ENCODE measurements at regions not wholly inside any gene's neighbourhood (a gene's known extent, or its start where the extent isn't known, plus 50 kb on each side); places are given as distances from the start of the nearest gene placed in this dataset.

DNA sequence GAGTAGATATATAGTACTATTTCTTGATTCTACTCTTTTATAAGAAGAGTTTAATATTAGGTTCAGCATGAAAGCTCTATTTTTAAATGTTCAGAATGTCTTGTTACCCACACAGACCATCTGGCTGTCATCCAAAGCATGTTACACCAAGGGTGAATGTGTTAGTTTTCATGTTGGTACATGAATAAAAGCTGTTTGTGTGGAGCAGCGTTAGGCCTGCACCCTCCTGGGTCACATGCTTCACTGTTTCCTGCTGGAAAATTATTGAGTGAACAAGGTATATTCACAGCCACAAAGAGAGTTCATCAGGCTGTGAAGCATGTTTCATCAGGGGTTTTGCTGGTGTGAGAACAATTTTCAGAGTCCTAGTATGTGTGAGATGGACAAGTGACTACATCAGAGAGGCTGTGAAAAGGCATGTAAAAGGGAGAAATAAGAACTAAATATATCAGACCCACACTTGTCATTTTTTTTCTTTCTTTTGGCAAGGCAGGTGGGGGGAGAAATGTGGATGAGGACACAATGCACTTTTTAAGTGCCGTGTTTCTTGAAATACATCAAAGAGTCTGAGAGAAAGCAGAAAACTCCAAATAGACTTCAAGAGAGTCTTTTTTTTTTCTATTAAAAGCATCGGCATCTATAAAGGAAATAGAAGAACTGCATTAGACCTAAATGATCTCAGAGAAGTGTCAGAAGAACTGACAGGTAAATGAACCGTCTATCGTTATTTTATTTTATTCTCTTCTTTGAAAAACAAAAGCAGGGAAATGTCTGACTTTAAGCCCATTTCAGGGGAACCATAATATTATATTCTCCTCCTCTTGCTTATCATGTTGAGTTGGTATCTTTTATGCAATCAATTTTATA, 2429.7 kb downstream of the PCDH7 start:
- FAIRE-seq (no peak), DNase-seq (ENCODE audit: insufficient read length) (no peak)
- TF ChIP-seq POLR2AphosphoS5 (IDR thresholded peaks at IDR 0.05; ENCODE audit: low read depth, low read length) (no peak), TAF1 (IDR thresholded peaks at IDR 0.05; ENCODE audit: borderline replicate concordance, low read depth, low read length) (no peak), POLR2A (IDR thresholded peaks at IDR 0.05; ENCODE audit: low read depth, low read length) (no peak)

DNA sequence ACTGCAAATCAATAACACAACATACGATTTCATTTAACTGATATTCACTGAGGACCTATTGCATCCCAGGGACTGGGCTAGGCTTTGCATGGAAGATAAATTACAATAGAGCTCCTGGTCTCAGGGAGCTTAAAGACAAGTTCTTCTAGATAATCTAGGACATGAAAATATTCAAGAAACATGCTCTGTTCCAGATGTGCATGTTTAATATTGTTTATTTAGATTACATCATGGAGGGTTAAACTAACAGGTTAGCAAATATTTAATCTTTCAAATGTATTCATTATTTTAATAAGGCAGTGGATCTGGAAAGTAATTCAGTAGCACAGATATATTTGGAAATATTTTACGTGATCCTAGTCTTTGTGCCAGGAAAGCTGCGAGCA, 2430.3 kb downstream of the PCDH7 start:
- no peak for DNase-seq (ENCODE audit: insufficient read length)
- TF ChIP-seq POLR2A (IDR thresholded peaks at IDR 0.05; ENCODE audit: low read depth, low read length) (no peak), POLR2AphosphoS5 (IDR thresholded peaks at IDR 0.05; ENCODE audit: low read depth, low read length) (no peak), TAF1 (IDR thresholded peaks at IDR 0.05; ENCODE audit: borderline replicate concordance, low read depth, low read length) (no peak)
- FAIRE-seq, result no peak

DNA sequence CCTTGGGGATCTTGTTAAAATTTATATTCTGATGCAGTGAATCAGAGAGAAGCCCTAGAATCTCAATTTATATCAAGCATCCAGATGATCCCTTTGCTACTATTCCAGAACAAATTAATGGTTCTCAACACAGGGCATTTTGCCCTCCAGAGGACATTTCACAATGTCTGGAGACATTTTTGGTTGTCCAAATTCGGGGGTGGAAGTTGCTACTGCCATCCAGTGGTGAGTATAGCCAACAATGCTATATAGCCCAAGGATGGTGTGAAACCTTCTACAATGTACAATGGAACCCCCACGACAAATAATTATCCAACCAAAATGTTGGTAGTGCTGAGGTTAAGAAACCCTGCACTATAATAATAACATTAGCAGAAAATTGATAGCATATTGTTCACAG, 2440.0 kb downstream of the PCDH7 start:
- DNase-seq (ENCODE audit: insufficient read length), result no peak
- no peak for TF ChIP-seq POLR2AphosphoS5 (IDR thresholded peaks at IDR 0.05; ENCODE audit: low read depth, low read length)
- no peak for TF ChIP-seq POLR2A (IDR thresholded peaks at IDR 0.05; ENCODE audit: low read depth, low read length)
- no peak for TF ChIP-seq TAF1 (IDR thresholded peaks at IDR 0.05; ENCODE audit: borderline replicate concordance, low read depth, low read length)
- no peak for FAIRE-seq

- FAIRE-seq (no peak), DNase-seq (ENCODE audit: insufficient read length) (no peak)
- TF ChIP-seq POLR2AphosphoS5 (IDR thresholded peaks at IDR 0.05; ENCODE audit: low read depth, low read length) (no peak), POLR2A (IDR thresholded peaks at IDR 0.05; ENCODE audit: low read depth, low read length) (no peak), TAF1 (IDR thresholded peaks at IDR 0.05; ENCODE audit: borderline replicate concordance, low read depth, low read length) (no peak)
Measured at GRCh38 chr4:33161202-33161601, 2441.0 kb downstream of the PCDH7 start.

DNA sequence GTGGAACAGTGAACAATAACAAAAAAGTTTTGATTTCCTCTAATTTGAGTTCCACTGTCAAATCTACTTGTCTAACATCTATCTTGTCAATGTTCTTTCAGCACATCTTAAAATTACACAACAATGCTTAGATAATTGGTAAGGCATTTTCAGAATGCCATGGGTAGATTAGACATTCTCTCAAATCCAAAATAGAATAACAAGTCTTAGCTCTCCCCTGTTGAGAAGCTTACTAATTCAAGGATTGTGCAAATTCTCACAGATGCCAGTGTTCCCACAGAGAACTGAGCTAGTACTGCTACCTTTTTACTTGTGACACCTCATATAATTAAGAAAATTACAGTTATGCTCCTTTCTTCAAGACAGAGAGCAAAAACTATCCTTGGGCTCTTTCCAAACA, 2442.0 kb downstream of the PCDH7 start:
- DNase-seq (ENCODE audit: insufficient read length), result no peak
- FAIRE-seq, result no peak
- no peak for TF ChIP-seq TAF1 (IDR thresholded peaks at IDR 0.05; ENCODE audit: borderline replicate concordance, low read depth, low read length)
- TF ChIP-seq POLR2A (IDR thresholded peaks at IDR 0.05; ENCODE audit: low read depth, low read length), result no peak
- TF ChIP-seq POLR2AphosphoS5 (IDR thresholded peaks at IDR 0.05; ENCODE audit: low read depth, low read length), result no peak

DNA sequence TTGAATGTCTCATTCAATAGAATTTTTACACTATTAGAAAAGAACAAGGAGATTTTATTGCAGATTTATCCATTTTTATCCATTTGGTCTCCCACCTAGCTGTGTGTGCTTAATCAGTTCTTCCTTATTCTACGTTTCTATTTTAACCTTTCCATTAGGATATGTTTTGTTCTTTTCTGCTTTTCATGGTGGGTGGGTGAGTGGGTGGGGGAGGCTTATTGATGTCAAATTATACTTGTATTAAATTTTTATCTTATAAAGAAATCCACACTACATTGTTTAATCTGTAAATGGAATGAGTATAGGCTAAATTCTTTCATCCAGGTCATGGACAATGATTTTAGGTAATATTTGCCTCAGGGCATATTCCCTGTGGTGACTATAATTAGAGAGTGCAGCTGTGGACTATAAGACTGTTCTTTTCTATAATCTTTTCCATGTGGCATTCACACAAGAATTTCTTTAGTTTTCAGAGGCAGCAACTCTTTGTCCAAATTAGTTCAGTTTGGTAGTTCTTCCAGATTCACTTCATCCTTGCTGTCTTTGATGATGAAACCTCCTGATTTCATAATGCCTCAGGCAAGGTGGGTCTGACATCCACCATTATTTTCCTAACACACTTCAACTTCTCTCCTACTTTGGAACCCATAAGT, 2451.8 kb downstream of the PCDH7 start:
- TF ChIP-seq POLR2A (IDR thresholded peaks at IDR 0.05; ENCODE audit: low read depth, low read length) (no peak), POLR2AphosphoS5 (IDR thresholded peaks at IDR 0.05; ENCODE audit: low read depth, low read length) (no peak), TAF1 (IDR thresholded peaks at IDR 0.05; ENCODE audit: borderline replicate concordance, low read depth, low read length) (no peak)
- no peak for FAIRE-seq
- no peak for DNase-seq (ENCODE audit: insufficient read length)

DNA sequence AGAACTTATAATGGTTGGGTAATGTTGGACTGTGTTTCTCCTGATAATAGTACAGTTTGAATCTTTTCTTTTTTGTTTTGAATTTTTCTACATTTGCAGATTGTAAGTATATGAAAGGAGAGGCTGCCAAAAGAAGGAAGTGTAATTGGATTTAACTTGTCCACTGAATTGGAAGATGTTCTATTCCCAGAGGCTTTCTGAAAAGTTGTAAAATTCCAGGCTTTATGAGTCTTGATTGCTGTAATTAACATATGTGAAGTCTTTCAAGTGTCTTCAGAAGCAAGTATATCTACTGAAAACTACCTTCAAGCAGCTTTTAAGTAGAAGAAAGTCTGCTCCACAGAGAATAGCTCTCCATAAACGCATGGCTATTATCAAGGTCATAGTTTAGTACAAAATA, 2456.4 kb downstream of the PCDH7 start:
- FAIRE-seq, result no peak
- TF ChIP-seq POLR2AphosphoS5 (IDR thresholded peaks at IDR 0.05; ENCODE audit: low read depth, low read length) (no peak), POLR2A (IDR thresholded peaks at IDR 0.05; ENCODE audit: low read depth, low read length) (no peak), TAF1 (IDR thresholded peaks at IDR 0.05; ENCODE audit: borderline replicate concordance, low read depth, low read length) (no peak)
- no peak for DNase-seq (ENCODE audit: insufficient read length)

GRCh38 chr4:33184657-33185290, 2464.6 kb downstream of the PCDH7 start:
- TF ChIP-seq TAF1 (IDR thresholded peaks at IDR 0.05; ENCODE audit: borderline replicate concordance, low read depth, low read length) (no peak), POLR2AphosphoS5 (IDR thresholded peaks at IDR 0.05; ENCODE audit: low read depth, low read length) (no peak), POLR2A (IDR thresholded peaks at IDR 0.05; ENCODE audit: low read depth, low read length) (no peak)
- FAIRE-seq (no peak), DNase-seq (ENCODE audit: insufficient read length) (no peak)

DNA sequence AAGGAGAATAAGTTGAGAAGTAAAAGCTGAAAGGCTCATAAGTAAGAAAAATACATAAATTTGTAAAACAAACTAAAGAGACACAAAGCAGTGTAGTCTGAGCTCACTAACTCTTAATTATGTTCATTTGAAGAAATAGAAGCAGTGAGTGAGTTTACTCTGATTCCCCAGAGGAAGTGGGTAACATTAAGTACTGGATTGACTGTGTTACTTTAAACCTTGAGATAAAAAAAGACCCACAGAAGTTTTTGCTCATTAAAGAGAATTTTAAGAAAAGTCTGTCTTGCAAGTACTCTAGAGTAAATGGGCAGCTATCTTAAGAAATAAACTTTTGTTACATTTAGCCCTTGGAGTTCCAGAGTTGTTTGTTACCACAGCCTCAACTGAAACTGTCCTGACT, 2466.9 kb downstream of the PCDH7 start:
- FAIRE-seq (no peak), DNase-seq (ENCODE audit: insufficient read length) (no peak)
- TF ChIP-seq POLR2A (IDR thresholded peaks at IDR 0.05; ENCODE audit: low read depth, low read length) (no peak), POLR2AphosphoS5 (IDR thresholded peaks at IDR 0.05; ENCODE audit: low read depth, low read length) (no peak), TAF1 (IDR thresholded peaks at IDR 0.05; ENCODE audit: borderline replicate concordance, low read depth, low read length) (no peak)

DNA sequence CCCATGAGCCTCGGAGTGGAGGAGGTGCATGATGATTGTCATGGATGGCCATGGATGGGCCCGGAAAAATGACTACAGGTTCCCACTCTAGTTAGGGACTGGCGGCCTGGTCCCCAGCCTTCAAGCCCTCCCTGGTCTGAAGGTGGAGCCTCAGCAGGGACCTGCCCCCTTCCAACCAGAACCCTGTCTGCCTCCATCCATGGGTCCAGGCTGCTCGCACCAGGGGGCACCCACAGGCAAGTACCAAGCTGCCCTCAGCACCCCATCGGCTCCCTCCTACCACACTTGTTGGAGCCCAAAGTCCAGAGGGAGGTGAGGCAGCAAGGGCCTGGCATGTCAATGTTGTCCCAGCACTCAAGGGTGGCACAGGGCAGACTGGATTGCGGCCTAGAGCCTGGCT, 2468.6 kb downstream of the PCDH7 start:
- DNase-seq (ENCODE audit: insufficient read length) (no peak), FAIRE-seq (no peak)
- TF ChIP-seq POLR2AphosphoS5 (IDR thresholded peaks at IDR 0.05; ENCODE audit: low read depth, low read length), result no peak
- TF ChIP-seq TAF1 (IDR thresholded peaks at IDR 0.05; ENCODE audit: borderline replicate concordance, low read depth, low read length), result no peak
- no peak for TF ChIP-seq POLR2A (IDR thresholded peaks at IDR 0.05; ENCODE audit: low read depth, low read length)

DNA sequence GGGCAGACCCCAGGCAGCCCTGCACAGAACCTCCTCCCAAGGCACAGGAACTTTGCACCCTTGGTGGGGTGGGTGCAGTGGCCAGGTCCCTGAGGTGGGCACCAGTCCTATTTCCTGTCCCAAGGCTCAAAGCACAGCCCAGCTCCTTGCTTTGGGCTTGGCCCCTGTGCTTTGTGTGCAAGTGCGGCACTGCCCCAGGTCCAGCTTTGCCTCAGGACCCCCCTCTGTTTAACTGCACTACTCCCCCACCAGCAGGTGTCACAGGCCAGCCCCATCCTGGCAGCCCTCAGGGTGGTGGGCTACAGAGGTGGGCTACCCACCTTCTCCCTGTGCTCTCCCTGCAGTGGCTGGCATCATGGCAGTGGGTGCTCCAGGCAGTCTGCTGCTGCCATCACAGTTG, 2469.0 kb downstream of the PCDH7 start:
- FAIRE-seq (no peak), DNase-seq (ENCODE audit: insufficient read length) (no peak)
- TF ChIP-seq POLR2AphosphoS5 (IDR thresholded peaks at IDR 0.05; ENCODE audit: low read depth, low read length) (no peak), TAF1 (IDR thresholded peaks at IDR 0.05; ENCODE audit: borderline replicate concordance, low read depth, low read length) (no peak), POLR2A (IDR thresholded peaks at IDR 0.05; ENCODE audit: low read depth, low read length) (no peak)
